OCI-LY1 (cell line): ENCODE measurements at regions not wholly inside any gene's neighbourhood (a gene's known extent, or its start where the extent isn't known, plus 50 kb on each side); places are given as distances from the start of the nearest gene placed in this dataset.

Source experiments
- EZH2 ChIP-seq: fragments of 200-600 bp; sonication (generic), shearing (Covaris generic); IDR thresholded peaks from 2 replicates; pipeline ENCODE4 v1.8.0; 2017; ENCODE audit warnings: borderline replicate concordance, mixed run types, mild to moderate bottlenecking, antibody characterized with exemption, low read length, moderate library complexity, mixed read lengths
- TF ChIP-seq, protein P1 (sequence below): fragments of 200-600 bp; sonication (generic), shearing (Covaris generic); IDR thresholded peaks from 2 replicates; pipeline ENCODE4 v1.5.1; 2017; ENCODE audit warnings: mild to moderate bottlenecking, antibody characterized with exemption, low read length, moderate library complexity, mixed read lengths

DNA sequence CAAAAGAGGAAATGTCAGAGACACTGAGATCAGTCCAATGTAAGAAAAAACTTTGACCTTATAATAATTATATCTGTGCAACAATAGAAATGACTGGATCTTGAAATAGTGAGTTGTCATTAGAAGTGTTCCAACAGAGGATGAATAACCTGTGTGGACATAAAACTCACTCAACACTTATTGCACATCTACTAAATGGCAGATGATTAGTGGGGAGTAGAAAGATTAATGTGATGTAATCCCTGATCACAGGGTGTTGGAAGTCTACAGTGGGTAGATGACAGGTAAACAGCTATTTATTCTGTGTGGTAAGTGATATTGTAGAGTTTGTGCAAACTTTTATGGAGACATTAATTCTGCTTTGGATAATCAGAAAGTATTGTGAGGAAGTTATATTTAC lies 177.3 kb upstream of the HMHB1 start:
- TF ChIP-seq, protein P1, sequence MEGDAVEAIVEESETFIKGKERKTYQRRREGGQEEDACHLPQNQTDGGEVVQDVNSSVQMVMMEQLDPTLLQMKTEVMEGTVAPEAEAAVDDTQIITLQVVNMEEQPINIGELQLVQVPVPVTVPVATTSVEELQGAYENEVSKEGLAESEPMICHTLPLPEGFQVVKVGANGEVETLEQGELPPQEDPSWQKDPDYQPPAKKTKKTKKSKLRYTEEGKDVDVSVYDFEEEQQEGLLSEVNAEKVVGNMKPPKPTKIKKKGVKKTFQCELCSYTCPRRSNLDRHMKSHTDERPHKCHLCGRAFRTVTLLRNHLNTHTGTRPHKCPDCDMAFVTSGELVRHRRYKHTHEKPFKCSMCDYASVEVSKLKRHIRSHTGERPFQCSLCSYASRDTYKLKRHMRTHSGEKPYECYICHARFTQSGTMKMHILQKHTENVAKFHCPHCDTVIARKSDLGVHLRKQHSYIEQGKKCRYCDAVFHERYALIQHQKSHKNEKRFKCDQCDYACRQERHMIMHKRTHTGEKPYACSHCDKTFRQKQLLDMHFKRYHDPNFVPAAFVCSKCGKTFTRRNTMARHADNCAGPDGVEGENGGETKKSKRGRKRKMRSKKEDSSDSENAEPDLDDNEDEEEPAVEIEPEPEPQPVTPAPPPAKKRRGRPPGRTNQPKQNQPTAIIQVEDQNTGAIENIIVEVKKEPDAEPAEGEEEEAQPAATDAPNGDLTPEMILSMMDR, result no peak
- no peak for TF ChIP-seq EZH2
